ENCODE measurements at regions not wholly inside any gene's neighbourhood (a gene's known extent, or its start where the extent isn't known, plus 50 kb on each side); places are given as distances from the start of the nearest gene placed in this dataset.

DNA sequence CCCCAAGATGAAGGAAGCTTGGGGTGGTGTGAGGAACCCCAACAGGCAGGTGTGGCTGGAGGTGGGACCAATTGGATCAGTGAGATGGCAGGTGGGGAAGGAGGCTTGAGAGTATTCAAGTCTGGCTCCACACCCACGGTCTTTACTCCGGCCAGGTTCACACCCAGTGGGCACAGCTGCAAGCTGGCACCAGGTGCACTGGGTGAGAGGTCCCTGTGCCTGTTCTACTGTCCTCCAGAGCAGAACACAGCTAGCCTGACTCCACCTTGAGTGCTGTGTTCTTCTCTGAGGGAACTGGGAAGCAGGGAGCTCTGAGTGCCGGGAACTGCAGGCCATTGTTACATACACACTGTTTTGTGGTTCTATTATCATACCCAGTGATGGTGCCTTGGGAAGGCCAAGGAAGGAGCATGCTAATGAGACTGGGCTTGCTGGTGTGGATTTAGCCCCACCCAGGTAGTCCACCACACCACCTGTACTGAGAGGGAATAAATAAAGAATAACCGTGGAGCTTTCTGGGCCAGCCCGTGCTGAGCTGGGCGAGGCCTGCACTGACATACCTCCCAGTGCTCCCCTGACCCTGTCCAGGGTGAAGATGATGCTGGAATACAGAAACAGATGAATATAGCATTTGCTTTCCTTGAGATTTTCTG is 93.4 kb downstream of the ABHD5 start:
- DNase-seq, result no peak

DNA sequence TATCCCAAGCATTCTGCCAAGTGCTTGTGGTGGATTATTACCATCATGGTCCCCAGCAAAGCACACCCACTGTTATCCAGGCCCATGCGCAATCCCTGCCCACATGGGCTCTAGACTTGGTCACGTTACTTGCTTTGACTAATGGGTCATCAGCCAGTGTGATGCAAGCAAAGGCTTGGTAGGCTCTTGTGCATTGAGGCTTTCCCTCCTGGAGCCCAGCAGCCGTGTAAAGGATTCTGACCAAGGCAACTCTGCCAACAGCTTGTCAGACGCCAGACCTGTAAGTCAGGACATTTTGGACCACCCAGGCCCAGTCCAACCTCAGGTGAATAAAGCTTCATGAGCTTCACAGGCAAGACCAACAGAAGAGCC is 93.9 kb downstream of the ABHD5 start:
- DNase-seq, result no peak

DNA sequence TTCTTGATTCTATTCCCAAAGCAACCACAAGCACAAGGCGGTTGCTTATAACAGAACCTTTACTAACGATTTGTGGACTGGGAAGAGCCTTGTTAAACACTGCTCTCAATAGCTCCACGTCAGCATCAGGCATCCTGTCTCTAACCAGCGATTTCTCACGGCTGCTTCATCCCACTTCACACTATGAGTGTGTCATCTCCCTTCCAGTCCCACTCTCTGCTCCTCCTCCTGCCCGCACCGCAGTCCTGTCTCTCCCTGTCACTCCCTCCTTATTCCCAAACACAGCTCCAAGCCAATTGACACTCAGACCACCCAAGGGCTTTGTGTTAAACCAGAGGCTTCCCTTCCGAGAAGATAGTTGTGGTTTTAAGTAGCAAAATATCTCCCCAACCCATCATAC is 94.8 kb downstream of the ABHD5 start:
- no peak for DNase-seq

DNA sequence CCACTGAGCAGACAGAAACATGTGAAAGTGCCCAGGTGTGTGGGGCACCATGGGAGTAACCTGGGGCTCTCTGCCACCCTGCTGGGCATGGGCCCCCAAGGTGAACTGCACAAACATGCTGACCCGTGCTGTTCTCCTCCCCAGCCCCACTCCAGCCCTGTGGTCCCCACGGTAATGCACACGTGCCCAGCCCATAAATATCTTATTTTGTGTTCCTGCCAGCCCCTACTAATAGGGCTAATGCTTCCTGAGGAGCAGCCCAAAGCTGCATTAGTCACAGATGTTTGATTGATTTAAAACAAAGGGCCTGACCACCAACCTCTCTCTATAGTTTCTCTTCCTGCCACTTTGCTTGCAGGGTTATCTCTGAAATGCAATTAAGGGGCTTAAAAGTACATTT is 95.4 kb downstream of the ABHD5 start:
- DNase-seq, result no peak

DNA sequence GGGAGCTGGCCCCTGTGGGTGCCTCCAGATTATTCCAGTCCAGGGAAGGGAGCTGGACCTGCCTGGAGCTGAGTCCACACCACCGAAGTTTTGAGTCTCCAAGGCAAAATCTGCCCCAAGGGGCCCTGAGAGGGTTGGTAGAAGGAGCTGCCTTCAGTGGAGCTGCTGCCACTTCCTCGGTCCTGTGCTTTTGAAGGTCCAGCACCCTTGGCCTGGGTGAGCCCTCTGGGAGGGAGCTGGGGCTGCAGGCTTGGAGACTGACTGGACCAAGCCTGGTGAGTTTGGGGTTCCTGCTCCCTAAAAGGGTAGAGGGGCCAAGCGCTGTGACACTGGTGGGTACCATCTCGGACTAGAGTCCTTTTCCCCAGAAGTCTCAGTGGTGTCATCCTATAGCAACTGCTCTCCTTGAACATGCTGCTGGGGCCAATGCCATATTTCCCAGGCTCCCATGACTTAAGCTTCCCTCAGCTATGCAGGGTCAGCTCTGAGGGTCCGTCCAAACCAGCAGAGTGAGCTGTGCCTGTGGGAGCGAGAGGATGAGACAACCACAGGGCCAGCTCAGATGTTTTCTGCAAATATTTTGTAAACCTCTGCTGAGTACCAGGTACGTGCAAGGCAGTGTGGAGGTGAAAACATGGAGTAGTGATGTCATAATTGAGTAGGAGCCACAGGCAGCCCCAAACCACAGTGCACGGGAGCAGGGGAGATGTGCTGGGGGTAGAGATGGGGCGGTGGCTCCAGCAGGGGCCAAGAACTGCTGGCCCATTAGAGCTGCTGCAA is 96.0 kb downstream of the ABHD5 start:
- no peak for DNase-seq

DNA sequence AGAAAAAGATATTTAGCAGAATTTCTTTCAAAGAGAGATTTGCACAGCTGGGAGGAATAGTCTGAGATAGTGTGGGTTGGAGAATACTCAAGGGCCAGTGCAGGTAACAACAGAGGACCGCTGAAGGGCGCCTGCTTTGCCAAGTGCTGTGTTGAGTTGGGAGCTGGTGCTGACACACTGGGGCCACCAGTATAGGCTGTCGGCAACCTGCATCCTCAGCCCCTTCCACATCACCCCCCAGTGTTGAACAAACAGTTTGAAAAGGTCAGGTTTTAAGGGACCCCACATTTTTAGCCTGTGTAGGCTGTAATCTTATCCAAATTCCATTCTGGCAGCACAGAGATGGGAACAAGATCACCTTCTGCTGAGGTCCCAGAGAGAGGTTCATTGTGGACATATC is 96.6 kb downstream of the ABHD5 start:
- DNase-seq, result no peak

DNA sequence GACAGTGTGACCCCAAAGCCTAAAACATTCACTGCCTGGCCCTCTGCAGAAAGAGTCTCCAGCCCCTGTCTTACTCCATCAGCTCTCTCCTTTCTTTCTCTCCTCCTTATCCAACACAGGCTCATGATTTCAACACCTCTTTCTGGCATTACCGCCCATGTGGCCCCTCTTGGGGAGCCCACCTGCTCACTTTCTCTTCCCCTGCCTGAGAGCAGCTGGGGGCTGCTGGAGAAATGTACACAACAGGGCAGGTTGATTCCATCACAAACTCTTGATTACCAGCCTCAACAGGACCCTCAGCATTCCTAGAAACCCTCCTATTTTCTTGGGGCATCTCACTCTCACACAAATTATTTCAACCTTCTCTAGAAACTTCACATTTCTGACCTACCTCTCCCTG is 98.3 kb downstream of the ABHD5 start:
- no peak for DNase-seq

DNA sequence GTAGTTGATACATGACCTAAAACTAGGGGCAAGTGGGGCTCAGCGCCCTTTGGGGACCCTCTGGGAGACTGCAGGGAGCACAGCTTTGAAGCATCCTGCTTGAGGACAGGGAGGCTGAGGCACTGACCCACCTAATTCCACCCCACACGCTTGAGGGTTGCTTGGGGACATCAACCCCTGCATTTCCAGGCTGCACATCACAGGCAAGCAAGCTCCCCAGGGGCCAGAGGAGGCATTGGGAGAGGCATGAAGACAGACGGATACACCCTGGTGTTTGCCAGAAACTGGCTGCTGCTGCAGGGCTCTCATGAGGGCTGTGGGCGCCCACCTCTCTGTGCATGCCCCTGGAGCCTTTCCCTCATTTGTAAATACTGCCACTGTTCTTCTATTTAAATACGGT is 99.3 kb downstream of the ABHD5 start:
- DNase-seq, result no peak

DNA sequence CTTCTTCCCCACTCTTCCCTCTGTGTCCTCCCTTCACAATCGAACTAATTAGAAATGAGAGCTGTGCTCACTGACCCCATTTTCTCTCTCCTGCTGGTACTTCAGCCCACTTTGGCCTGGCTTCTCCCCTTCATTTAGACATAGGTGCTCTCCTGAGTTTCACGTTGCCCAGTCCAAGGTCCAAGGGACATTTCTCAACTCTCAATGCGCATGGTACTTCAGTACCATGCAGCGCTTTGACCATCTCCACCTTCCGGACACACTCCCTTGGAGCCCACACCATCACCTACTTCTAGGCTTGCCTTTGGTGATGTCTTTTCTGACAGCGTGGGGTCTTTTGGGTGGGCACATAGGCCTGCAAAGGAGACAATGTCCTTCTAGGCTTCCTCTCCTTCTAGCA is 99.7 kb downstream of the ABHD5 start:
- no peak for DNase-seq

DNA sequence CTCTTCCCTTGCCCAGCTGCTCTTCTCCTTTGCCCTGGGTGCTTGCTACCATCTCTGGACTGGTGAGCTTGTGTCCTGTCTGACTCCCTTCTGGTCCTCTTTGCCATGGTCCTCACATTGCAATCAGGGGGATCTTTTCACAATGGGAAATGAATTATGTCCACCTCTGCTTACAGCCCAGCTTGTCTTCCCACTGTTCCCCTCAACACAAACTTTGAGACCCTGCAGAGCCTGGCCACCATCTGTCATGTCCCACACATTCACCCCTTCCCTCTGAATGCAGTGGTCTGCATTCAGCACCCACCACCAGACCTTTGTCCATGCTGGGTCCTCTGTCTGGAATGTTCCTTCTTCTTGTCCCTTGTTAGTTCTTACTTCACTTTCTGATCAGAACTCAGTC is 100.5 kb downstream of the ABHD5 start:
- no peak for DNase-seq

DNA sequence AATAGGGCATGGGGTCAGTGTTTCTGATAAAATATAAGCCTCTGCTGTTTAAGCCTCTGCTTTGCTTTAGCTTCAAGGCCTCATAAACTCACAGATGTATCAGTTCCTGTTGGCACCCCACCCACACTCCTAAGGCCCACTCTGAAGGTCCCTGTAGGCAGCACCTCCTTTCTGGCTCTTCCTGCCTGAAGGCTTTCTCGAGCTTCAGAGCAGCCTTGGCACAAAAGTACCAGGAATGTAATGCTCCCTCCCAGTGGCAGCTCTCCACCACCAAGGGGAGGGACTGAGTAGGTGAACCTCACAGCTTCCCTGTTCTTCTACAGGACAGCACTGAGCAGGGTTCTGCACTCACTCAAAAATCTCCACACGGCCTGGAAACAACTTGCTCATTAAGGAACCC is 102.2 kb downstream of the ABHD5 start:
- DNase-seq, result no peak

DNA sequence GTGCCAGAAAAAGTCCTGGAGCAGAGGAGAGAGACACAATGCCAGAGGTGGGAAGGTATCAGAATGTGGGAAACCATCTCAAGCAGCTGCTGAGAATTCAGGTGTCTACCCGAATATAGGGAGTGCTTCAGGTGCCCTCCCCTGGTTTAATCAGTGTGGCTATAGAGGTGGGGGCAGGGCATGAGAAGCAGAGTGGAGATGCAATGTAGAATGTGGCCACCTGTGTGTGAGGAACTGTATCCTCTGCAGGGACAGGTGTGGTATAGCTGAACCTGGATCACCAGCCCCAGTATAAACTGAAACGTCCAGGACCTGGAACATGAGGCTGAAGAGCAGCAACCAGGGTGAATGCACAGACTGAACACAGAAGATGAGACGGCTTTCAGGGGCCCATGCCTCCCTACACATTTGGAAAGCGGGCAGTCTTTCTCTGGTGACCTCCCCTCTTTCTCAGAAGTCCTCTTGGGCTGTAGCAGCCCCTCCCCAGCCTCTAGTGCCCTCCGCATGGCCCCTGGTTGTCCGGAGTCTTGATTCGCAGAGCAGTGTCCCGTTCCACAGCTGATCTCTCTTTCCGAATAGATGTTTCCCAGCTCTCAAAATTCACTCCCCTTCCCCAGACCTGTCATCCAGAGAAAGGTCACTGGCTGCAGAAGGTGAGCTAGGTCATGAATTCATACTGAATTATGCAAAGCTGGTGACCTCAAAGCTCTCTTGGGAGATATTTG is 103.1 kb downstream of the ABHD5 start:
- no peak for DNase-seq

DNA sequence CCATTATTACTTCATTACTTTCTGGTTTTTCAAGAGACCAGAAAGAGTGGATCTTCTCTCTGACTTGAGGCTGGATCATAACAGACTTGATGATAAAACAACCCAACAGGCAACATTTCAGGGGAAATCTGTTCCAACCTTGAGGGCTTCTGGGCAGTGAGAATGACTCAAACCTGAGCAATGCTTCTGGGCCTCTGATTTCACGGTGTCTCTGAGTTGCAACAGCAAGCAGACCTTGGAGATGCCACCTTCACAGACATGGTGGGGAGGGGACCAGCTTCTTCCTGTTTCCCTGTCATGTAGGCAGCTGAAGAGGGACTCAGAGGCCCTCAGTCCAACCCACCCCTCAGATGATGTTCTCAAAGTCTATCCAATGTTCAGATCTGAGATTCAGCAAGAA is 104.0 kb downstream of the ABHD5 start:
- DNase-seq, result no peak

DNA sequence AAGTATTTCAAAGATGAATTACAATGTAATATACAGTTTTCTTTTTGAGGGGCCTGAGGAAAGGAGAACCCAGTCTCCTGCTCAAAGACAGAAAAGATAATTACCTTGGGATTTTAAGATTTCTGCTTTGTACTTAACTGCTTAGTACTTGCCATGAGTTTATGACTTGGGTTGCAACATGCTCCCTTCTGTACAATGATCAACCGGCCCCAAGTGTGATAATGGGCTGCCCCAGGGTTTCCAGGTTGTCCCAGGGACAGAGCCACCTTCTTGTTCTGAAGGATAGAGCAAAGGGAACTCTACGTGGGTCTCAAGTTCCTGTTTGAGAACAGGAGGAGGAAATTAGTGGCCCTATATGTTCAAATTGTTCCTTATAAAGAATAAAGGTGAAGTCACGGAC is 104.8 kb downstream of the ABHD5 start:
- no peak for DNase-seq

DNA sequence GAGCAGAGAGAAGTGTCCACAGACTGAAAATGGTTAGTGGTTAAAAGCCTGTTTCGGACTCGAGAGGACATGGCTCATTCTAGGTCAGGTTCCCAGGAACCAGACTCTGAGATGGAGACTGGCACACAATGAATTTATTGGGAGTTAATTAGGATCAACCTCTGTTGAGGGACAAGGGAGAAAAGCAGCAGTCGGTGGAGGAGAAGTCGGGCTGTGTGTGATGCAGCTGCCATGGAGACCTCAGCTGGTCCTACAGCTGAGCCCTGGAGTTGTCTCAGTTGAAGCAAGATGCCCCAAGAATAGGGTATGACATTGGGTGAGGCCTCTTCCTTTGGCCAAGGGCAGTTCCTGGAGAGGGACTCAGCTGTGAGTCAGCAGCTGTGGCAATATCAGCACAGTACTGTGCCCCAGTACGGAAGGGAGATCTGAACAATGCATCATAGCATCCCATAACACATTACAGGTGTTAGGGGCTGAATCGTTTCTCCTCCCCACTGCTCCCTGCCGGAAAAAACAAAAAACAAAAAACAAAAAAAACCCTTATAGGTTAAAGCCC is 105.4 kb downstream of the ABHD5 start:
- no peak for DNase-seq

DNA sequence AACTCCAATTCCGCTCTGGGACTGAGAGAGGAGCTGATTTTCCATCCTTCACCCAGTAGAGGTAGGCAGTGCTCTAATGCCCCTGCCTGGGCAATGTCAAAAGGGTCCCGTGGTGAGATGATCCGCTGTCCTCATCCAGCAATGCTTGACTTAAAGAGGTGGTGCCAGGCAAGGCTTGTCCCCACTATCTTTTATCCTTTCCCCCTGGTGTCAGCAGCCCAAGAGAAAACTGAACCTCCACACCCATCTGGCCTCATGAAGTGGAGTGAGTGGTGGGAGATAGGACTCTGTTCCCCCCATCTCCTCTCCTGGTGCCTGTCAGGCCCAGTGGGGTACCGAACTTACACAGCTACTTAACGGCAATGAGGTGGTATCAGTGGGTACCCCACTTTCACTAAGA is 107.1 kb downstream of the ABHD5 start:
- DNase-seq, result no peak

DNA sequence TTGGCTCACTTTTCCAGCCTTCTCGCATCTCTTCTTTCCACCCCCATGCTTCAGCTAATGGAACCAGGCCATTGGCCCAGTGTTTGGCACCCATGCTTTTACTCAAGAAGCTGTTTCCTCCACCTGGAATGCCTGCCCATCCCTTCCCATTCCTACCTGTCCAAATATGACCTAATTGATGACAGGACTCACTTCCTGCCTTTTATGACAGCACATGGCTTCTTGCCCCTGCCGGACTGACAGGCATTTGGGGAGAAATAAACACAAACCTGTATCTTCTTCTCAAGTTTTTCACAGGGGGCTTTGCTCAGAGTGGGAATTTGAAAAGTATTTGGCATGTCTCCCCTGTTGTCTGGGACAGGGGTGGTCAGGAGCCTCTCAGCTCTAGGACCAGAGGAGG is 120.1 kb downstream of the ABHD5 start:
- no peak for DNase-seq

DNA sequence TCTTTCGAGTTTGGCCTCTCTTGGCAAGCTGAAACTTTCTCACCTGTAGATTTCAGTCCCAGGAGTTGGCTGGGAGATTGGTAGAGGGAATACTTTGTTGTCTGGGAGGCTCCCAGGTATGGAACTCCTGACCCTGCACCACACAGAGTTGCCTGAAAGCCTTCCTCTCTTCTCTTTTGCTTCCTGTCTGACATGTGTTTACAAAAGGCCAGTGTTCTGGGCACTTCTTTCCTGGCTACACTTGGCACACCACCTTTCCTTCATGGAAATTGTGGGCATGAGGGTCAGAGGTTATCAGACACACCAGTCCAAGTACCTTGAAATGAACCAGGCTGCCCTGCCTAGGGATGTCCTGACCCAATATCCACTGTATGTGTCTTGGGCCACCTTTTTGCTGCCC is 123.7 kb downstream of the ABHD5 start:
- DNase-seq, result no peak

DNA sequence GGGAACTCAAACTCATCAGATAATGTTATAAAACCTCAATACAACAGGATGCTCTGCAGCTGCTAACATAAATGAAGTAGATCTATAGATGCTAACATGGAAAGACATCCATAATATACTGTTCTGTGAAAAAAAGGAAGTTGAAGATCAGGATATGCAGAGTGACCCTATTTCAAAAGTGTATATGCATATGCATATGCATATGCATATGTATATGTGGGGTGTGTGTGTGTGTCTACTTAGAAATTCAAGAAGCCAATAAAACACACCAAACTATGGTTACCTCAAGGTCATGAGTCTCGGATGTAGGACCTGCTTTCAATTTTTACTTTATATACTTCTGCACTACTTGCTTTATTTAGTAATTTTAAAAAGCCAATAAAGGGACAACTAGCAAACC is 125.6 kb downstream of the ABHD5 start:
- DNase-seq, result no peak

DNA sequence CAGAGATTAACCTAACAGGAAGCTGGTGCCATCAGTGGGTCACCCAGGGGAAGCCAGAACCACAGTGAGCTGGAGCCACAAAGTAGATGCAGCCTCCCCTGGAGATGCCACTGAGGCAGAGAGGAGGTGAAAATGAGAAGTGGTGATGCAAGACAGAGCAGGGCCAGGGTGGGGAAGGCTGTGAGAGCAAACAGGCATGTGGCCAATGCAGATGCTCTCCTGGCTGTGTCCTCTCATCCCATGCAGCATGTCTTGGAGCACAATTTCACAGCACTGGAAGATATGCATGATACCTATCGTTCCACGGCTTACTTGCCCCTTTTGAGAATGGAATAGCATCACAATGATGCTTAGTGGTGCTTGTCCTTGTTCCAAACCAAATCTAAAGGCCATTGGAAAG is 126.3 kb downstream of the ABHD5 start:
- no peak for DNase-seq

DNA sequence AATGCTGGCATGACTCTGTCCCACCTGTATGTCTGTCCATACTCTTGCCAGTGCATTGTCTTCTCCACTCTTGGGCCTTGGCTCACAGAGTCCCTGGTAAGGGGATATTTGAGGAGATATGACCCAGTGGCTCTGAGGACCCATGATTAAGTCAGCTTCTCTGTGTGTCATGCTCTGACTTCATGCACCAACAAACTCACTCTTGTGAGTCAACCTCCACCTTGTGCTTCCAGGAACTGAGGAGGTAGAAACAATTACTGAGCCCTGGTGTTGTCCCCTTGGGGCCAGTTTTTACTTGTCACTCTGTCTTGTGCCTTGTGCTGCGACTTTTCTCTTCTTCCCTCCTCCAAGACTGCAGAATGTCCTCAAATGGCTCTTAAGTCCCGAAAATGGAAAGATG is 127.1 kb downstream of the ABHD5 start:
- DNase-seq, result no peak

DNA sequence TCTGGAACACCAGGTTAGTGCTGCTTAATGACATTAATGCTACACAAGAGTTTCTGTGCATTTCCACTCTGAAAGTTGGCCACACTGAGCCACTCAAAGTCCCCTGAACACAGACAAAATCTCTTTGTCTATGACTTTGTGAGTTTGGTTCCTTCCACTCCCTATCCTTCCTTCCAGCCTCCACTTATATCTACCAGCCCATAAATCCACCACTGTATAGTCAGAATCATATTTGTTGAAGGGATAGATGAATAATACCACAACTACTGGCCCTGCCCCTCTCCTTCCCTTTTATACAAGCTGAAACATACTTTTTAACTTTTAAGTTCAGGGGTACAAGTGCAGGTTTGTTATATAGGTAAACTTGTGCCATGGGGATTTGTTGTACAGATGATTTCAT is 127.5 kb downstream of the ABHD5 start:
- no peak for DNase-seq

DNA sequence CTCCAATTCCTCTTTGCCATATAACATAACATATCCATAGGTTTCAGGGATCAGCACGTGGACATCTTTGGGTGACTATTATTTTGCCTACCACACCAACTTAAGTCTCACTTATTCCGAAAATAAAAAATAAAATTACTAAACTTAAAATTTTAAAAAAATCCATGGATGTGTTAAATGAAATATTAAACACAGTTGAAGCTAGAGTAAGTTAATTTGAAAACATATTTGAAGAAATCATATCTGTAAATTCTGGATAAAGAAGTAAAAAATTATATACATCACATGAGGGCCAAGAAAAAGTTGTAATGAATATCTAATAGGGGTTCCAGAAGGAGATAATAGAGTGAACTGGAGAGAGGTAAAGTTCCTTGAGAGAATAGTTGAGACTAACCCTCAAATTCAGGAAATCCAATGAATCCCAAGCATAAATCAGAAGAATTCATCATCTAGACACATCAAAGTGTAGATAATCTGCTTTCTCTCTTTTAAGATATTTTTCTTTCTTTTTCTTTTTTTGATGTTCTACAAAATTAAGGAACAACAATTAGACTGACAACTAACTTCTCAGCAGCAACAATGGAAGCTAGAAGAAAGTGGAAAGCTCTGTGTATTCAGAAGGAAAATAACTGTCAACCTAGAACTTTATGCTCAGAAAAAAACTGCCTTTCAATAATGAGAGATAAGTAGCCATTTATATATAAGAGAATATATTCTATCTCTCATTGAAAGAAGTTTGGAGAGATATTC is 147.4 kb downstream of the ABHD5 start:
- no peak for DNase-seq
